ENCODE measurements at regions not wholly inside any gene's neighbourhood (a gene's known extent, or its start where the extent isn't known, plus 50 kb on each side); places are given as distances from the start of the nearest gene placed in this dataset.
"Not testable (repeated sequence)": the region's sequence is repeated elsewhere in the genome, so short reads cannot be mapped to it uniquely, and the experiment has no call there.

DNA sequence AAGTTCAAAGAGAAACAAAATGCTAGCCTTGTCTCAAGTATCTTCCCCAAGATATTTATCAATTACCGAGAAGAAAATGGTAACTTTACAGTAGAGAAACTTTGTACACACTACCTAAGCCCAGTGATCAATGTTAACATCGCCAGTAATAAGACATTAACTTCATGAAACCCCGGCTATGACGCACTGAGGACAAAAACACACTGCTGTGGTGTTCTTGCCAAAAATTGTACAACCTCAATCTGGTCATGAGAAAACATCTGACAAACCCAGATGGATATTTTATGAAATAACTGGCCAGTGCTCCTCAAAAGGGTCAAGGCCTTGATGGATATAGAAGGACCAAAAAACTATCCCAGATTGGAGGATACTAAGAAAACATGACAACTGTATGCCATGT, 85.5 kb upstream of the DTNBP1 start:
- DNase-seq, result no peak
- intact Hi-C loops (cut with DNase I), result no loop called here

- no peak for DNase-seq
- intact Hi-C loops (cut with DNase I), result no loop called here
These were observed 84.6 kb upstream of the DTNBP1 start for GRCh38 chr6:15747354-15747883.

DNA sequence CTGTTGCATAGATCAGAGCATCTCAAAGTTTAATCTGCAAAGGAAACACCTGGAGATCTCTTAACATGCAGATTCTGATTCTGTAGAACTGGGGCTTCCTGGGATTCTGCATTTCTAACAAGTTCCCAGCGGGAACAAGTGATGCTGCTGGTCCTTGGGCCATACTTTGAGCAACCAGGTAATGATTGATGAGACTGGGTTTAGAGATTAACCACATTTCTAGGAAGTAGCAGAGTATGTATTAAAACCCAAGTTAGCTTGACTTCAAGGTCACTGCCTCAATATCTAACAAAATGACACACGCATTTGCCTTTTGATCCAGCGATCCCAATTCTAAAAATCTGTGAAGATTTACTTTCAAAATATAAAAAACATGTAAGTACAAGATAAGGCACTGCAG, 83.0 kb upstream of the DTNBP1 start:
- DNase-seq, result no peak
- intact Hi-C loops (cut with DNase I), result no loop called here

DNA sequence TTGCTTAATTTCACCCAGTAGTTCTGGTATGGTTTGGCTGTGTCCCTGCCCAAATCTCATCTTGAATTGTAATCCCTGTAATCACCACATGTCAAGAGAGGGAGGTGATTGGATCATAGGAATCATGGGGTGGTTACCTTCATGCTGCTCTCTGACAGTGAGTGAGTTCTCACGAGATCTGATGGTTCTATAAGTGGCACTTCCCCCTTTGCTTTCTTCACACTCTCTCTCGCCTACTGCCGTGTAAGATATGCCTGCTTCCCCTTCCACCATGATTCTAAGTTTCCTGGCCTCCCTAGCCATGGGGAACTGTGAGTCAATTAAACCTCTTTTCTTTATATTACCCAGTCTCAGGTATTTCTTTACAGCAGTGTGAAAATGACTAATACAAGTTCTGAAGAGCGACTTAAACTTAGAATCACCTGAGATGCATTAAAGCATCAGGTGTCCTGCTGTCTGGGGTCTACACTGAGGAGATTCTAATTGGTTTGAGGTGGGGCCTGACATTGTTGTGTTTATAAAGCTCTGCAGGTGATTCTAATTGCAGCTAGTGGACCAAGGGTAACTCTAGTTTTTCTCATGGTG, 82.1 kb upstream of the DTNBP1 start:
- no peak for DNase-seq
- intact Hi-C loops (cut with DNase I), result no loop called here

GRCh38 chr6:15742013-15742412, 79.2 kb upstream of the DTNBP1 start:
- DNase-seq; intact Hi-C loops (cut with DNase I): not testable (repeated sequence)

DNA sequence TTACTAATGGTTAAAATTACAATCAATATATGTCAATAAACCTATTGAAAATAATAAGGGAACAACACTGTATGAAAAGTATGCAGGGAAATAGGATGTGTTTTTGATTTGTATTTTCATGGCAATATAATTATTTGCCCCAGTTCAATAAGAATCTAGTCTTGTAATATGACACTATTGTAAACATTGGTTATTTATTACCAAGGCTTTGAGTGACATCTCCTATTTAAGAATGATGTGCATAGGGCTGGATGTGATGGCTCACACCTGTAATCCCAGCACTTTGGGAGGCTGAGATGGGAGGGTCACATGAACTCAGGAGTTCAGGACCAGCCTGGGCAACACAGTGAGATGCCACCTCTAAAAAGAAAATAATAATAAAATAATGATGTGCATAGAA, 78.6 kb upstream of the DTNBP1 start:
- DNase-seq, result no peak
- intact Hi-C loops (cut with DNase I), result no loop called here

- DNase-seq, result no peak
- intact Hi-C loops (cut with DNase I), result no loop called here
These were observed 77.0 kb upstream of the DTNBP1 start for GRCh38 chr6:15739867-15740266.

GRCh38 chr6:15739353-15739752, 76.5 kb upstream of the DTNBP1 start:
- intact Hi-C loops (cut with DNase I), result no loop called here
- DNase-seq, result no peak

DNA sequence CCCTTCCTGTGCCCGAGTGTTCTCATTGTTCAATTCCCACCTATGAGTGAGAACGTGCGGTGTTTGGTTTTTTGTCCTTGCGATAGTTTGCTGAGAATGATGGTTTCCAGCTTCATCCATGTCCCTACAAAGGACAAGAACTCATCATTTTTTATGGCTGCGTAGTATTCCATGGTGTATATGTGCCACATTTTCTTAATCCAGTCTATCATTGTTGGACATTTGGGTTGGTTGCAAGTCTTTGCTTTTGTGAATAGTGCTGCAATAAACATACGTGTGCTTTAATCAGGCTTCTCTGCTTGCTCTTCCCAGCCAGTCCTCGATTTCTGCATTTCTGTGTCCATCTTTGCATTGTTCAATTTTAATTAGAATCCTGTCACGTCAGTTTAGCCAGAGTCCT, 75.4 kb upstream of the DTNBP1 start:
- intact Hi-C loops (cut with DNase I); DNase-seq: not testable (repeated sequence)

DNA sequence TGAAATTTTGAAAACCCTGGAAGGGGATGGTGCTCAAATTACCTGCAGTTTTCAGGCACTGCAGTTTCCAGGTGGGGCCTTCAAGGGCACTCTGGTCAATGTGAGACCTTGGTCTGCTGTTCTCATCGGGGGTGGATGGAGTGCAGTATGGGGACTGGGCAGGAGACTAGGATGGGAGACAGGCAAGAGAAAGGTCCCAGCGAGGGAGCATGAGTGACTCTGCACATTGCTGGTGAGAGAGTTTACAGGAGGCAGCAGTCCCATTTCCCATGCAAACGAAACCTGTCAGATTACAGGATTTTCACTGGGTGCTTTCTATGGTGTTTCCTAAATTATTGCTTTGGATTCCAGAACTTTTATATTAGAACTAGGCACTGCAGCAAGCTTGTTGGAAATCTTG, 73.5 kb upstream of the DTNBP1 start:
- intact Hi-C loops (cut with DNase I), result no loop called here
- no peak for DNase-seq

GRCh38 chr6:15735567-15736265, 72.9 kb upstream of the DTNBP1 start:
- intact Hi-C loops (cut with DNase I), result no loop called here
- no peak for DNase-seq

DNA sequence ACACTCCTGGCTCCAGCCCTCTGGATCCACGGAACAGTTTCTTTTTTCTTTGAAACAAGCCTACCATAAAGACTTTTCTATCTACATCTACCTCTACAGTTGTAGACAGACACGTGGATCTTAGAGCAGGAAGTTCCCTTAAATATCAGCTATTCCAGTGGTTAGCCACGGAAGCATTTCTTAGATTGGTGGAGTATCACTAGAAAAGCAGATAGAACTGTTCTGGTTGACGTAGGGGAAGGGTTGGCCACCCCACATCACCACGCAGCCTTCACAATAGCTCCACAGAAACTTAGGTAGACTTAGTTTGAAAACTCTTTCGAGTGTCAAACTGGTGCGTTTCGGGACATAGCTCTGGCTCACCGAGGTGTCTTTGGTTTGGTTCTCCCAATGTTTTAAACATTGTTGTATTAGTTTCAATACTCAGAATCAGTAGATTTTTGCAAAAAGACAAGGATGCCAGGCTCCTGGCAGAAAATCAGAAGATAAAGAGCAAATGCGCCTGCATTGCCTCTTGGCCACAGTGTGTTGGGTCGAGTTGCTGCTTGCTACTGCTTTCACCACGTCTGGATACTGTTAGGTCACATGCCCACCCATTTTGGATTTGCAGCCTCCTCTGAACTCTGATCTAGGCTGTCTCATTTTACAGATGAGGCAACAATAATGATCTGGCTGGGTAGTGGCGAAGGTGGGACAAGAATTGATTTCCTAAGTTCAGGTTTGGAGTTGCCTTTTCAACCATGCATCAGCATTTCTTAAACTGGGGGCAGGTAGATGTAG, 71.5 kb upstream of the DTNBP1 start:
- intact Hi-C loops (cut with DNase I), result no loop called here
- DNase-seq, result no peak

DNA sequence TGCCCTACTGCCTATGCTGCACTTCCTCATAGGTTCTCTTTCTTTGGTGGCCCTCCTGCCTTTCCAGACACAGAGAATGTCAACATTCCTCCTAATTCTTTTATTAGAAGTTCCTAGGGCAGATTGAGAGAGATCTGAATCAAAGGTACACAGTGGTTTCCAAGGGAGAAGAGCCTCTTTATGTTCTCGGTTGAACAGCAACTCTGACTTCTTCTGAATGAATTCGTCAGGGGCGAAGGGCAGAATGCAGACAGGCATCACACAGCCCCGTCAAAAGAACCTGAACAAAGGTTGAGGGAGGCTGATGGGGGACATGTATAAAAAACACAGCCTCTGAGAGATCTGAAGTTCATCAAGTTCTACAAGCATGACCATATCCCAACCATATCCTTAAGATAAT, 68.1 kb upstream of the DTNBP1 start:
- intact Hi-C loops (cut with DNase I), result no loop called here
- no peak for DNase-seq

DNA sequence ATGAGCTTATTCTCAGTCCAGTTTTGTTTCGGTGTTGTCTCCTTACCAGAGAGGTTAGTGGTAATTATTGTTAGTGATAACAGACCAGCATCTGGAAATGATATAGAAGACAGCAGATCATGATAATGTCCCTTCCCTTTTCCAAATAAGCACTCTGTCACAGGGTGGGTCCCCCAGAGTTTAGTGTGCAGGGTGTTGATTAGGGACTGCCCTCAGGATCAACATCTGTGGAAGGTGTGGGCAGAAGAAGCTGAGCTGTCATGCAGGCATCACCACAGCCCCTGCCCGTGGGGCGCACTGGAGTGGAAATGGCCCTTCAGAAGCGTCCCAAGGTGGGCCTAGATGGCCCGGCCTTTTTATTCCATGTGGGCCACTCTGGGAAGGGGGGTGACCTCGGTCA, 67.6 kb upstream of the DTNBP1 start:
- DNase-seq, result no peak
- intact Hi-C loops (cut with DNase I), result no loop called here

DNA sequence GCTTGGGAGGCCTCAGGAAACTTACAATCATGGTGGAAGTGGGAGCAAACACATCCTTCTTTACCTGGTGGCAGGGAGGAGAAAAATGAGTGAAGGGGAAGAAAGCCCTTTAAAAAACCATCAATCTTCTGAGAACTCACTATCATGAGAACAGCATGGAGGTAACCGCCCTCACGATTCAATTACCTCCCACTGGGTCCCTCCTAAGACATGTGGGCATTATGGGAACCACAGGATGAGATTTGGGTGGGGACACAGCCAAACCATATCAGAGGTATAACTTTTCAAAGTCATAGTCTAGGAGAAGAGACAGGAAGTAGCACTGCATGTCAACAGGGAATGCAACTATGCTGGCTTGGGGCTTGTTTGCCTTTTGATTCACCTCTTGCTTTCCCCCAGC, 59.9 kb upstream of the DTNBP1 start:
- intact Hi-C loops (cut with DNase I), result no loop called here

DNA sequence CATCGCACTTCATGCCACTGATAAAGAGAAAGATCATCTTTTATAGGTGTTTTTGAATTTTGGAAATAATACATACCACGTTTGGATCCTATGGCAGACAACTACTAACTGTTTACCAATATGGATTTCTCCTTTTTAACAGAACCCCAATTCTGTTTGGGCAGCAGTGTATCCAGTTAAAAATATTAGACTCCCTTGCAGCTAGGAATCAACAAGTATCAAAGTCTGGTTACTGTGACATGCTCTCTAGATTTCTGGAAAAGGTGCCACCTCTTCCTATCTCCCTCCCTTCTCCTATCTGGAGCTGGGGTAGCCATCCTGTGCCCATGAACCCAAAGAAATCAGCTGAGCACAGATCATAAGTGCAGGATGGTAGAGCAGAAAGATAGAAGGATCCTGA, 54.1 kb upstream of the DTNBP1 start:
- DNase-seq, result no peak
- intact Hi-C loops (cut with DNase I), result no loop called here

More for the DNA sequence above, 59.9 kb upstream of the DTNBP1 start:
- no peak for DNase-seq

DNA sequence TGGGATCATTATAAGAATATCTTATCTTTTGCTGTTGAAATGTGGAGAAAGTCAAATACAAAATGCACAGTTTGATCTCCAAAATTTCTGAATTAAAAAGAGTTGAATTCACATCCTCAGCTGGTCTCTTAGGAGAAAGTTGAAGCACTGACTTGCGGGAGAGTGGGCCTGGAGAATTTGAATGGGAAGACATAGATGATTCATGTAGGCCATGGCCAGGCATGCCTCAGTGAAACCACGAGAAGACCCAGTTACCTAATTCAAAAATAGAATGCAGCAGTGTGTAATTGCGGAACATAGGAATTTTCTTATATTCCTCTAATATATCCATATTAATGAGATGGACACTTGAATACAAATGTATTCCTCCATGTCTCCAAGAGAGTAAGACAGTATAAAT, 53.0 kb upstream of the DTNBP1 start:
- intact Hi-C loops (cut with DNase I), result no loop called here
- no peak for DNase-seq

DNA sequence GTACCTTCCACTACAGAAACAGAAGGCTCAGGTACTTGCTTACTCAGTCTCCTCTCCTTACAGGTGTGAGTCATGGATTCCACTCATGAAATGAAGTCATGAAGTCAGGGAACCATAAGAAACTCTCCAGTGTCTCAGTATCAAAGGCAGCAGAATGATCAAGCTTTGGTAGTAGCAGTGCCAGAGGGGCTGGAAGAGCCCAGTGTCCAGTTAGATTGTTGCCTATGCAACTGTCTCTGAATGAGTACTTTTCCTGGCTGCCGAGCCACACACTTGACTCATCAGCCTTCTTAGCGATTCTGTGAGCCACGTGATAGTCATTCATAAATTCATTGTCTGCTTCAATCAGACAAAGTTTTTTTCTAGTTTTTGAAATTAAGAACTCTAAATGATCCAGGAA, 52.2 kb upstream of the DTNBP1 start:
- intact Hi-C loops (cut with DNase I), result no loop called here
- no peak for DNase-seq

DNA sequence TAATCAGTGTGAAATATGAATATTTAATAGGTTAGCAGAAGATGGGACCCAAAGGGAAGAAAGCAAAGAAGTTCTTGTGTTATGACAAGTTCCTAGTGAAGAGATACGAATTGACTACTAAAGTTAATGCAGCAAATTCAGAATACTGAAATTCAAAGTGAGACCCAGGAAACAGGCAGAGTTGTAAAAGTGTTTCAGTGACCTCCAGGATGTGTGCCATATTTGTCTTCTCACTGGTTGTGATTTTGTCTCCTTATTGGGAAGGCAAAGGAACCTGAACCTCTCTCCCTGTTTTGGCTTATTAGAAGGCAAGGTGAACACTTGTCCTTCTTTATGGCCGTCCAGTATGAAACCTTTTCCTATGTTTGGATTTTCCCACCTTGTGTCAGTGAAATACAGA, 51.8 kb upstream of the DTNBP1 start:
- DNase-seq, result no peak
- intact Hi-C loops (cut with DNase I), result no loop called here

- intact Hi-C loops (cut with DNase I), result no loop called here
These were observed 50.5 kb upstream of the DTNBP1 start for GRCh38 chr6:15713325-15713724.

GRCh38 chr6:15712797-15713196, 50.0 kb upstream of the DTNBP1 start:
- DNase-seq, result no peak
- intact Hi-C loops (cut with DNase I), result no loop called here

More at GRCh38 chr6:15713325-15713724, 50.5 kb upstream of the DTNBP1 start:
- no peak for DNase-seq
